Fibroblast of skin of left quadriceps (primary cell): ENCODE measurements at regions not wholly inside any gene's neighbourhood (a gene's known extent, or its start where the extent isn't known, plus 50 kb on each side); places are given as distances from the start of the nearest gene placed in this dataset.

Experiments
- DNase-seq, 2 experiments: peaks; one replicate each; pipeline ENCODE4 v3.0.0-alpha.2; 2013; ENCODE audit warnings: low read depth in 2 of 2

GRCh38 chr14:82445810-82446570 lies 912.3 kb upstream of the SEL1L start:
- DNase-seq = no peak

GRCh38 chr14:82447586-82447985 lies 913.9 kb upstream of the SEL1L start:
- DNase-seq = no peak

- DNase-seq = no peak
Measured at GRCh38 chr14:82449926-82450468, 916.3 kb upstream of the SEL1L start.

- no peak for DNase-seq
Measured at GRCh38 chr14:82451675-82452074, 918.0 kb upstream of the SEL1L start.

- DNase-seq = no peak
Measured at GRCh38 chr14:82482345-82482744, 948.7 kb upstream of the SEL1L start.

- DNase-seq = no peak
Measured at GRCh38 chr14:82488473-82488872, 954.8 kb upstream of the SEL1L start.

- no peak for DNase-seq
Measured at GRCh38 chr14:82490397-82490796, 956.7 kb upstream of the SEL1L start.

- DNase-seq = no peak
Measured at GRCh38 chr14:82492157-82492556, 958.5 kb upstream of the SEL1L start.

- DNase-seq = no peak
Measured at GRCh38 chr14:82500222-82500621, 966.6 kb upstream of the SEL1L start.

GRCh38 chr14:82501554-82501953 lies 967.9 kb upstream of the SEL1L start:
- no peak for DNase-seq

GRCh38 chr14:82502043-82502442 lies 968.4 kb upstream of the SEL1L start:
- no peak for DNase-seq

- no peak for DNase-seq
Measured at GRCh38 chr14:82504894-82505293, 971.2 kb upstream of the SEL1L start.

- DNase-seq = no peak
Measured at GRCh38 chr14:82510007-82510406, 976.4 kb upstream of the SEL1L start.

- no peak for DNase-seq
Measured at GRCh38 chr14:82511399-82511798, 977.7 kb upstream of the SEL1L start.

- no peak for DNase-seq
Measured at GRCh38 chr14:82520765-82521164, 987.1 kb upstream of the SEL1L start.

GRCh38 chr14:82521191-82521590 lies 987.5 kb upstream of the SEL1L start:
- no peak for DNase-seq

GRCh38 chr14:82528016-82528415 lies 994.4 kb upstream of the SEL1L start:
- no peak for DNase-seq

- DNase-seq = no peak
Measured at GRCh38 chr14:82533351-82533750, 999.7 kb upstream of the SEL1L start.

GRCh38 chr14:82536566-82536965 lies 1002.9 kb upstream of the SEL1L start:
- DNase-seq = no peak

GRCh38 chr14:82537831-82538230 lies 1004.2 kb upstream of the SEL1L start:
- DNase-seq = peak in 1 of 2 experiments; percentile 2

GRCh38 chr14:82546401-82546800 lies 1012.7 kb upstream of the SEL1L start:
- no peak for DNase-seq

GRCh38 chr14:82549306-82549990 lies 1015.8 kb upstream of the SEL1L start:
- DNase-seq = no peak

- DNase-seq = no peak
Measured at GRCh38 chr14:82562881-82563280, 1029.2 kb upstream of the SEL1L start.
